NCI-H1417 treated with DMSO at 0.1 percent for 48 hours (cell line): ENCODE measurements at regions not wholly inside any gene's neighbourhood (a gene's known extent, or its start where the extent isn't known, plus 50 kb on each side); places are given as distances from the start of the nearest gene placed in this dataset.
"Not testable (repeated sequence)": the region's sequence is repeated elsewhere in the genome, so short reads cannot be mapped to it uniquely, and the experiment has no call there.

ENCODE experiments used
- DNase-seq: peaks from one replicate; lab custom pipeline; 2025; lab: John Stamatoyannopoulos, UW

- no peak for DNase-seq
These were observed 206.4 kb downstream of the LRRK2 start for GRCh38 chr12:40431169-40431568.

- DNase-seq: no peak
These were observed 210.5 kb downstream of the LRRK2 start for GRCh38 chr12:40435251-40435650.

- no peak for DNase-seq
These were observed 211.2 kb downstream of the LRRK2 start for GRCh38 chr12:40435951-40436350.

GRCh38 chr12:40436564-40436963, 211.8 kb downstream of the LRRK2 start:
- no peak for DNase-seq

- DNase-seq: no peak
These were observed 215.1 kb downstream of the LRRK2 start for GRCh38 chr12:40439771-40440492.

GRCh38 chr12:40444174-40444573, 219.4 kb downstream of the LRRK2 start:
- DNase-seq: no peak

- no peak for DNase-seq
These were observed 221.6 kb downstream of the LRRK2 start for GRCh38 chr12:40446385-40446784.

GRCh38 chr12:40448523-40448922, 223.7 kb downstream of the LRRK2 start:
- DNase-seq: not testable (repeated sequence)

- DNase-seq: no peak
These were observed 226.9 kb downstream of the LRRK2 start for GRCh38 chr12:40451661-40452060.

GRCh38 chr12:40464121-40464520, 228.1 kb upstream of the CNTN1 start:
- no peak for DNase-seq

- DNase-seq: no peak
These were observed 222.5 kb upstream of the CNTN1 start for GRCh38 chr12:40469736-40470135.

- no peak for DNase-seq
These were observed 218.3 kb upstream of the CNTN1 start for GRCh38 chr12:40473962-40474361.

GRCh38 chr12:40474630-40475029, 217.6 kb upstream of the CNTN1 start:
- DNase-seq: no peak

GRCh38 chr12:40499856-40500255, 192.4 kb upstream of the CNTN1 start:
- DNase-seq: no peak

- no peak for DNase-seq
These were observed 189.9 kb upstream of the CNTN1 start for GRCh38 chr12:40502322-40502721.

GRCh38 chr12:40505327-40505726, 186.9 kb upstream of the CNTN1 start:
- DNase-seq: no peak

- no peak for DNase-seq
These were observed 183.8 kb upstream of the CNTN1 start for GRCh38 chr12:40508421-40508820.

GRCh38 chr12:40511341-40511740, 180.9 kb upstream of the CNTN1 start:
- no peak for DNase-seq

GRCh38 chr12:40515041-40515816, 177.0 kb upstream of the CNTN1 start:
- DNase-seq: no peak

- no peak for DNase-seq
These were observed 169.4 kb upstream of the CNTN1 start for GRCh38 chr12:40522837-40523236.

- DNase-seq: no peak
These were observed 167.2 kb upstream of the CNTN1 start for GRCh38 chr12:40525054-40525453.

- no peak for DNase-seq
These were observed 157.4 kb upstream of the CNTN1 start for GRCh38 chr12:40534828-40535227.

- DNase-seq: no peak
These were observed 140.8 kb upstream of the CNTN1 start for GRCh38 chr12:40551466-40551865.

- no peak for DNase-seq
These were observed 139.4 kb upstream of the CNTN1 start for GRCh38 chr12:40552868-40553267.
